HG02852 (cell line): ENCODE measurements at regions not wholly inside any gene's neighbourhood (a gene's known extent, or its start where the extent isn't known, plus 50 kb on each side); places are given as distances from the start of the nearest gene placed in this dataset.

Experiments
- ATAC-seq: cut with Tn5 transposase; IDR thresholded peaks from one replicate; pipeline ENCODE4 v1.9.1; 2021; ENCODE audit warnings: mild to moderate bottlenecking, moderate library complexity; ENCODE audit not compliant: unreplicated experiment

DNA sequence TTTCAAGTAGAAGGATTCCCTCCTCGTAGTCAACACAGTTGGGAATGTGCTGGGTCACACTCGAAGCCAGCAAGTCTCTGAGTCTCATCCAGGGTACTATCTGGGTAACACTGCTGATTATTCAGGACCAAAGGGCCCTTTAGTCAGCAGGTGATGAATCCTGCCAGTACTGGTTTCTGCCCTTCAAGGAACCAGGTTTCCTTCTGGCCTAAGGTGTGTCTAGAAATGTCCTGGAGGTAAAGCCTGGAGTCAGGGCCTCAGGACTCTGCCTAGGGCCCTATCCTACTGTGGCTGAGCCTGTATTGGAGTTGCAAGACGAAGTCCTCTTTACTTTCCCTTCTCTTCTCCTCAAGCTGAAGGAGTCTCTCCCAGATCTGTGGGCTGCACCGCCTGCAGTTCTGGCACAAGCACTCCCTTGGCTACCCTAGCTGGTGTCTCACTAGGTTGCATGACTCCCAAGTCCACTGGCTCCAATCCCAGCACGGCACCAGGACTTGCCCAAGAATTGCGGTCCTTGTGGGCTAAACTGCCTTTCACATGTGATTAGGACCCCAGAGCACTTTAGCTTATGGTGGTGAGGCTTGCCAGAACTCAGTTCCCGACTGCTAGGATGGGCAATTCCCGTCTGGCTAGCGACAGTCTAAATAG lies 193.7 kb upstream of the PDE3A start:
- ATAC-seq = no peak

GRCh38 chr12:20175704-20176388 lies 192.5 kb upstream of the PDE3A start:
- ATAC-seq = no peak

GRCh38 chr12:20181416-20182180 lies 186.7 kb upstream of the PDE3A start:
- no peak for ATAC-seq

- ATAC-seq = no peak
Measured at GRCh38 chr12:20183563-20183962, 184.8 kb upstream of the PDE3A start.

DNA sequence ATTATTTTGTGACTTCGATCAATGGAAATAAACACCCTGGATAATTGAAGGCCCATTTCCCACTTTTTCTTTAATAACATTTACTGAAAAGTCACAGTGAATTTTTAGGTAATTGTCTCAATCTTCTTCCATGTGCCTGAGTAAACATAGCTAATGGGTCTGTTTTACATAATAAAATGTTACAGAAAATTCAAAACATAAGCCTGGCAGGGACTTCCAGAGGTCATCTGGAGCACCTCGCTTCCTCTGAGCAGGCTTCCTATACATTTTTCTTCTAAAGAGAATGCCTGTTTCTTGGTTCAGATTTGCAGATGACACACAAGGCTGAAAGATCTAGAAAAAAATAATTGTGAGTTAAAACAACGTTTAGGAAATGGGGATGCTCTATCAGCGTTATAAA lies 183.8 kb upstream of the PDE3A start:
- no peak for ATAC-seq

DNA sequence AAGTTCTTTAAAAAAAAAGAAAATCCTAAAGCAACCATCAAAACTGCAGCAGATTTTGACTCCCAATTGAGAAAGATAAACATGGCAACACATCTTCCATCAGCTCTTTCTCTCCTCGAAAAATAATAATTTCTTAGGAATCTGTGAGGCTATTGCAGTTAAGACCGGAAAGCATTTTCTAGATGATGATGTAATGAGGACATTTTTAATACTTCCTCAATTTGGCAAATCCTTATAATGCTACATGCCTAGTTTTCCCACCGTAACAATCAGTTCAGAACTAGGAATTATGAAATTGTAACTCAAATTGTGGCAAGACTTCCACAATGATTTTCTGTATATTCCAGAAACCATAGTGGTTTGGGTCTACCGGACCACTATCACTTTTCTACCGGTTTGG lies 180.9 kb upstream of the PDE3A start:
- ATAC-seq = no peak

GRCh38 chr12:20188930-20189653 lies 179.2 kb upstream of the PDE3A start:
- ATAC-seq = no peak

- no peak for ATAC-seq
Measured at GRCh38 chr12:20189767-20190166, 178.6 kb upstream of the PDE3A start.

DNA sequence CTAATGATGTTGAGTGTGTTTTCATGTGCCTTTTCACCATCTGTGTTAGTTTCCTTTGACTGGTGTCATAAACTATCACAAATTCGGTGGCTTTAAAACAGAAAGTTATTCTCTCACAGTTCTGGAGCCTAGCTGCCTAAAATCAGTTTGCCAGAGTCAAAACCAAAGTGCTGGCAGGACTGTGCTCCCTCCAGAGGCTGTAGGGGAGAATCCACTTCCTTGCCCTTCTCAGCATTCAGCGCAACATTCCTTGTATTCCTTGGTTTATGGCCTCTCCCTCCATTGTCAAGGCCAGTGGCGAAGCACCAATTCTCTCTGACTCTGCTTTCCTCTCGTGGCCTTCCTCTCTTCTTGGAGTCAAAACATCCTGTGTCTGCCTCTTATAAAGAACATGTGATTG lies 174.2 kb upstream of the PDE3A start:
- no peak for ATAC-seq

DNA sequence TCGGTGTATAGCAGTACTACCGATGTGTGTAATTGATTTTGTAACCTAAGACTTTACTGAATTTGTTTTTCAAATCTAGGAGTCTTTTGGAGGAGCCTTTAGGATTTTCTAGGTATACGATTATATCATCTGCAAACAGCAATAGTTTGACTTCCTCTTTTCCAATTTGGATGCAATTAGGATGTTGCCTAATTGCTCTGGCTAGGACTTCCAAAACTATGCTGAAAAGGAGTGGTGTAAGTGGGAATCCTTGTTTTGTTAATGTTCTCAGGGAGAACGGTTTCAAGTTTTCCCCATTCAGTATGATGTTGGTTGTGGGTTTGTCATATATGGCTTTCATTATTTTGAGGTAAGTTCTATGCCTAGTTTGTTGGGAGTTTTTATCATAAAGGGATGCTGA lies 171.6 kb upstream of the PDE3A start:
- no peak for ATAC-seq

DNA sequence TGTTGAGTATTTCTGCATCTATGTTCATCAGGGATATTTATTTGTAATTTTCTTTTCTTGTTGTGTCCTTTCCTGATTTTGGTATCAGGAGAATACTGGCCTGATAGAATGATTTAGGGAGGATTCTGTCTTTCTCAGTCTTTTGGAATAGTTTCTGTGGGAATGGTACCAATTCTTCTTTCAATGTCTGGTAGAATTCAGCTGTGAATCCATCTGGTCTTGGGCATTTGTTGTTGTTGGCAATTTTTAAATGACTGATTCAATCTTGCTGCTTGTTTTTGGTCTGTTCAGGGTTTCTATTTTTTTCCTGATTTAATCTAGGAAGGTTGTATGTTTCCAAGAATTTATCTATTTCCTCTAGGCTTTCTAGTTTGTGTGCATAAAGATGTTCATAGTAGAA lies 170.9 kb upstream of the PDE3A start:
- no peak for ATAC-seq

GRCh38 chr12:20199780-20200179 lies 168.6 kb upstream of the PDE3A start:
- ATAC-seq = no peak

GRCh38 chr12:20201733-20202132 lies 166.6 kb upstream of the PDE3A start:
- no peak for ATAC-seq

- ATAC-seq = no peak
Measured at GRCh38 chr12:20205854-20206253, 162.5 kb upstream of the PDE3A start.

GRCh38 chr12:20206410-20206809 lies 161.9 kb upstream of the PDE3A start:
- ATAC-seq = no peak

DNA sequence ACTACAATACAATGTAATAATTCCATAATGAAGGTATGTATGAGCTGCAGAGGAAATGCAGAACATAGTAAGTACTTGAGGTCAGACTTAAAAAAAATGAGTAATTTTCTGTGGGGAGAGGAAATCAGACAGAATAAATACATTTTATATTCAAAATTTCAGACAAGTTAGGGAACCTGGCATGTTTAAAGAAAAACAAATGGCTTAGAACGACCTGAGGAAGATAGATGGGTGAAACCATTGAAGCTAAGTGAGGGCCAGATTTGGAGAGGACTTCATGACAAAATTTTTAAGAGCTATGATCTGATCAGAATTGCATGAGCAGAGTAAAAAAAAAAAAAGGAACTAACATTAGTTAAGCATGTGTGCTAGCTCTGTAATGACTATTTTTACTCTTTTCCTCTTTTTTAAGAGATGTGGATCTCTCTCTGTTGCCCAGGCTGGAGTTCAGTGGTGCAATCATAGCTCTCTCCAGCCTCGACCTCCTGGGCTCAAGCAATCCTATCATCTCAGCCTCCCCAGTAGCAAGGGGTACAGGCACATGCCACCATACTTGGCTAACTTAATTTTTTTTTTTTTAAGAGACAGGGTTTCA lies 157.6 kb upstream of the PDE3A start:
- no peak for ATAC-seq

- ATAC-seq = no peak
Measured at GRCh38 chr12:20211541-20211940, 156.8 kb upstream of the PDE3A start.

- no peak for ATAC-seq
Measured at GRCh38 chr12:20211981-20212421, 156.3 kb upstream of the PDE3A start.

GRCh38 chr12:20212658-20213555 lies 155.4 kb upstream of the PDE3A start:
- ATAC-seq = no peak
